Subcutaneous abdominal adipose tissue (tissue), 5 donors: ENCODE measurements at regions not wholly inside any gene's neighbourhood (a gene's known extent, or its start where the extent isn't known, plus 50 kb on each side); places are given as distances from the start of the nearest gene placed in this dataset.

Experiments used
- H3K27ac ChIP-seq: one replicate; pipeline ENCODE4 v1.7.0; 2013; ENCODE audit warnings: low read depth, mild to moderate bottlenecking, inconsistent platforms, low read length, moderate library complexity
- H3K27me3 ChIP-seq, 5 donors: one replicate each; pipeline ENCODE4 v1.7.0; 2013; ENCODE audit warnings: low read length in 5 of 5, inconsistent platforms in 1 of 5; ENCODE audit not compliant: control insufficient read depth in 5 of 5, insufficient read depth in 4 of 5
- H3K36me3 ChIP-seq, 5 donors: one replicate each; pipeline ENCODE4 v1.7.0; 2013; ENCODE audit warnings: low read length in 5 of 5; ENCODE audit not compliant: control insufficient read depth in 5 of 5, insufficient read depth in 5 of 5
- H3K4me1 ChIP-seq, 5 donors: one replicate each; pipeline ENCODE4 v1.7.0; 2013; ENCODE audit warnings: low read length in 5 of 5, mild to moderate bottlenecking in 3 of 5, moderate library complexity in 1 of 5; ENCODE audit not compliant: control insufficient read depth in 5 of 5, insufficient read depth in 5 of 5
- H3K4me3 ChIP-seq, 5 donors: one replicate each; pipeline ENCODE4 v1.7.0; 2013; ENCODE audit warnings: low read length in 5 of 5, low read depth in 1 of 5
- H3K9ac ChIP-seq, 5 donors: one replicate each; pipeline ENCODE4 v1.7.0; 2013; ENCODE audit warnings: low read length in 5 of 5, mild to moderate bottlenecking in 4 of 5, moderate library complexity in 3 of 5
- H3K9me3 ChIP-seq, 5 donors: one replicate each; pipeline ENCODE4 v1.7.0; 2013; ENCODE audit warnings: low read length in 5 of 5; ENCODE audit not compliant: control insufficient read depth in 5 of 5
- donor health status: healthy.
- donor health status: healthy.
- donor health status: healthy.
- donor health status: healthy.
- donor health status: healthy.

GRCh38 chr15:70447081-70447480, 316.3 kb downstream of the UACA start:
- Histone ChIP-seq H3K27ac (peak overlapping the region; percentile 15), H3K4me1 (peaks cover 0 to 28% (median 20%) of the 10 kb centered on the region in 5 donors), H3K9ac (peak overlapping the region in 1 of 5 donors; percentile 19), H3K27me3 (peaks cover 0 to 2% (median 0%) of the 10 kb centered on the region in 5 donors), H3K4me3 (no peak overlapping the region), H3K9me3 (no peaks in the 10 kb centered on the region), H3K36me3 (no peaks in the 10 kb centered on the region)

GRCh38 chr15:70443486-70444273, 319.7 kb downstream of the UACA start:
- Histone ChIP-seq H3K36me3 (no peaks in the 10 kb centered on the region), H3K27me3 (peaks cover 0 to 3% (median 0%) of the 10 kb centered on the region in 5 donors), H3K9me3 (no peaks in the 10 kb centered on the region), H3K27ac (no peak overlapping the region), H3K4me3 (no peak overlapping the region), H3K4me1 (peaks cover 3 to 44% (median 37%) of the 10 kb centered on the region in 5 donors), H3K9ac (no peak overlapping the region)

GRCh38 chr15:70442616-70443321, 320.6 kb downstream of the UACA start:
- peaks cover 6 to 48% (median 39%) of the 10 kb centered on the region in 5 donors for H3K4me1 ChIP-seq
- no peaks in the 10 kb centered on the region for H3K9me3 ChIP-seq
- H3K27me3 ChIP-seq, result peaks cover 0 to 3% (median 0%) of the 10 kb centered on the region in 5 donors
- H3K4me3 ChIP-seq, result no peak overlapping the region
- no peaks in the 10 kb centered on the region for H3K36me3 ChIP-seq
- H3K27ac ChIP-seq, result no peak overlapping the region
- H3K9ac ChIP-seq, result no peak overlapping the region

- no peak overlapping the region for H3K4me3 ChIP-seq
- H3K4me1 ChIP-seq, result peaks cover 6 to 45% (median 33%) of the 10 kb centered on the region in 5 donors
- H3K9me3 ChIP-seq, result no peaks in the 10 kb centered on the region
- H3K9ac ChIP-seq, result no peak overlapping the region
- H3K27ac ChIP-seq, result no peak overlapping the region
- H3K36me3 ChIP-seq, result no peaks in the 10 kb centered on the region
- H3K27me3 ChIP-seq, result peaks cover 0 to 3% (median 0%) of the 10 kb centered on the region in 5 donors
Measured at GRCh38 chr15:70442211-70442610, 321.1 kb downstream of the UACA start.

- H3K27me3 ChIP-seq, result peaks cover 0 to 3% (median 0%) of the 10 kb centered on the region in 5 donors
- no peaks in the 10 kb centered on the region for H3K36me3 ChIP-seq
- H3K4me3 ChIP-seq, result no peak overlapping the region
- H3K9ac ChIP-seq, result no peak overlapping the region
- H3K27ac ChIP-seq, result no peak overlapping the region
- H3K4me1 ChIP-seq, result peaks cover 6 to 39% (median 34%) of the 10 kb centered on the region in 5 donors
- H3K9me3 ChIP-seq, result no peaks in the 10 kb centered on the region
Measured at GRCh38 chr15:70440416-70441138, 322.8 kb downstream of the UACA start.

- Histone ChIP-seq H3K9ac (no peak overlapping the region), H3K36me3 (no peaks in the 10 kb centered on the region), H3K9me3 (no peaks in the 10 kb centered on the region), H3K27me3 (peaks cover 0 to 3% (median 0%) of the 10 kb centered on the region in 5 donors), H3K4me3 (peak overlapping the region in 1 of 5 donors; percentile 19), H3K27ac (no peak overlapping the region), H3K4me1 (peaks cover 6 to 43% (median 40%) of the 10 kb centered on the region in 5 donors)
Measured at GRCh38 chr15:70439880-70440279, 323.5 kb downstream of the UACA start.

DNA sequence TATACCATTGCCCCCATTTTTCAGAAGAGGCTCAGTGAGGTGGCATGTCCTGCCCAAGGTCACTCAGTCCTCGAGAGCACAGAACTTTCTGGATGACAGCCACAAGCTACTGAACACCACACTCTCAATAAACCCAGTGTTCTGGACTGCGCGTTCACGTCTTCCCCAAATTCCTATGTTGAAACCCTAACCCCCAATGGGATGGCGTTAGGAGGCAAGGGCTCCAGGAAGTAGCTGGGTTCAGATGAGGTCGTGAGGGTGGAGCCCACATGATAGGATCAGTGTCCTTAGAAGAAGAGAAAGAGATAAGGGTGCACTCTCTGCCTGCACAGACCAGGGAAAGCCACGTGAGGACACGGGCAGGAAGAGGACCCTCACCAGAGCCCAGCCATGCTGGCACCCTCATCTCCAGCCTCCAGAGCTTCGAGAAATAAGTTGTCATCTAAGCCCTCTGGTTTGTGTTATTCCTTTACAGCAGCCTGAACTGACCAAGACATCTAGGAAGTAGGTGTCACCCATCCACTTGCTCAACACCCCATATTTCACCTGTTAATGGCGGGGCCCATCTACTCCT, 324.0 kb downstream of the UACA start:
- H3K9ac ChIP-seq, result no peak overlapping the region
- H3K27ac ChIP-seq, result no peak overlapping the region
- peaks cover 0 to 3% (median 0%) of the 10 kb centered on the region in 5 donors for H3K27me3 ChIP-seq
- H3K36me3 ChIP-seq, result no peaks in the 10 kb centered on the region
- H3K4me1 ChIP-seq, result peaks cover 6 to 47% (median 44%) of the 10 kb centered on the region in 5 donors
- peak overlapping the region in 1 of 5 donors; percentile 19 for H3K4me3 ChIP-seq
- H3K9me3 ChIP-seq, result no peaks in the 10 kb centered on the region

GRCh38 chr15:70438776-70439175, 324.6 kb downstream of the UACA start:
- no peak overlapping the region for H3K4me3 ChIP-seq
- H3K9ac ChIP-seq, result no peak overlapping the region
- H3K27me3 ChIP-seq, result peaks cover 0 to 3% (median 0%) of the 10 kb centered on the region in 5 donors
- H3K36me3 ChIP-seq, result no peaks in the 10 kb centered on the region
- H3K4me1 ChIP-seq, result peaks cover 6 to 51% (median 44%) of the 10 kb centered on the region in 5 donors
- no peaks in the 10 kb centered on the region for H3K9me3 ChIP-seq
- no peak overlapping the region for H3K27ac ChIP-seq

DNA sequence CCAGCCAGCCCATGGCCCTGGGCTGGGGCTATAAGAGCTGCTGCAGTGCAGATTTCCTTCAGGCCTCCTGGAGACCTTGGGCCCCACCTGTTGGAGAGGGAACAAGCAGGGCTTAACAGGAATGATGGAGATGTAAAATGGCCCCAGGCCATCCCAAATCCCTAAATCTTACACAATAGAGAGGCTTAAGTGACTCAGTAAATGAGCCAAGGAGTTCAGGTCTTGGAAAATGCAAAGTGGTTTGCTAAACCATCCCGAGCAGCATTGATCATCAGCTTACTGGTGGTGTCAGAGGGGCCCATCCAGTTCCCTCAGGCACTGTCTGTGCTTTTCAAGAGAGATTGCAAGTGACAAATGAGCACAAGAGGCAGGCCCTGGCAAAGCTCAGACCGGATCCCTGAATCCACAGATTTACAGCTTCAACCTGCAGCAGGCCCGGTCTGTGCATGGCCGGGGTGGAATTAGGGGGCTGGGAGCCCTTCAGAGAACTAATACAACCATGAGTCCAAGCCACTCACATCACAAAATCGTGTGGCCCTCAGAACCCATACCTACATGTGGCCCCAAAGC, 325.4 kb downstream of the UACA start:
- no peaks in the 10 kb centered on the region for H3K36me3 ChIP-seq
- H3K27me3 ChIP-seq, result peaks cover 0 to 3% (median 0%) of the 10 kb centered on the region in 5 donors
- H3K4me1 ChIP-seq, result peaks cover 6 to 45% (median 38%) of the 10 kb centered on the region in 5 donors
- no peaks in the 10 kb centered on the region for H3K9me3 ChIP-seq
- H3K9ac ChIP-seq, result no peak overlapping the region
- no peak overlapping the region for H3K27ac ChIP-seq
- no peak overlapping the region for H3K4me3 ChIP-seq
